Neural progenitor cell (in vitro differentiated cells): ENCODE measurements at regions not wholly inside any gene's neighbourhood (a gene's known extent, or its start where the extent isn't known, plus 50 kb on each side); places are given as distances from the start of the nearest gene placed in this dataset.

Experiments
- DNase-seq: peaks from one replicate; pipeline ENCODE4 v3.0.0-alpha.2; 2016; ENCODE audit warnings: low spot score
- H2AFZ ChIP-seq: fragments of 200-600 bp; sonication (generic); replicated peaks from 2 replicates; pipeline ENCODE4 v1.6.1; 2016; ENCODE audit warnings: antibody characterized with exemption
- H3F3A ChIP-seq: fragments of 200-600 bp; sonication (generic); 2 replicates; pipeline ENCODE4 v1.6.1; 2016; ENCODE audit warnings: antibody characterized with exemption, low read depth
- H3K27ac ChIP-seq: fragments of 200-600 bp; sonication (generic); 2 replicates; pipeline ENCODE4 v1.5.1; 2016; ENCODE audit warnings: mild to moderate bottlenecking
- H3K27me3 ChIP-seq: fragments of 200-600 bp; sonication (generic); 2 replicates; pipeline ENCODE4 v1.6.1; 2016; ENCODE audit warnings: mild to moderate bottlenecking, moderate library complexity
- H3K36me3 ChIP-seq: fragments of 200-600 bp; sonication (generic); 2 replicates; pipeline ENCODE4 v1.5.1; 2016
- H3K4me1 ChIP-seq: fragments of 200-600 bp; sonication (generic); 2 replicates; pipeline ENCODE4 v1.6.1; 2016; ENCODE audit warnings: mixed run types
- H3K4me2 ChIP-seq: fragments of 200-600 bp; sonication (generic); 2 replicates; pipeline ENCODE4 v1.6.1; 2016
- H3K4me3 ChIP-seq: fragments of 200-600 bp; sonication (generic); 2 replicates; pipeline ENCODE4 v1.5.1; 2016
- H3K79me2 ChIP-seq: fragments of 200-600 bp; sonication (generic); 2 replicates; pipeline ENCODE4 v1.6.1; 2016; ENCODE audit warnings: low read depth
- H3K9ac ChIP-seq: fragments of 200-600 bp; sonication (generic); 2 replicates; pipeline ENCODE4 v1.6.1; 2016
- H3K9me3 ChIP-seq: fragments of 200-600 bp; sonication (generic); 2 replicates; pipeline ENCODE4 v1.5.1; 2016; ENCODE audit warnings: low read depth
- H4K20me1 ChIP-seq: fragments of 200-600 bp; sonication (generic); 2 replicates; pipeline ENCODE4 v1.6.1; 2016; ENCODE audit warnings: low read depth
- H3K27ac Mint-ChIP-seq: 3 replicates; pipeline ENCODE4 v1.8.0; 2021; ENCODE audit warnings: mixed read lengths
- H3K27me3 Mint-ChIP-seq: 2 replicates; pipeline ENCODE4 v1.8.0; 2022; ENCODE audit warnings: low read depth, mild to moderate bottlenecking, inconsistent platforms, moderate library complexity, mixed read lengths; ENCODE audit not compliant: insufficient read depth
- H3K36me3 Mint-ChIP-seq: 3 replicates; pipeline ENCODE4 v1.8.0; 2021; ENCODE audit warnings: mixed read lengths
- H3K4me1 Mint-ChIP-seq: 3 replicates; pipeline ENCODE4 v1.8.0; 2021; ENCODE audit warnings: mixed read lengths
- H3K4me3 Mint-ChIP-seq: 3 replicates; pipeline ENCODE4 v1.8.0; 2021; ENCODE audit warnings: mild to moderate bottlenecking, moderate library complexity, mixed read lengths
- H3K9me3 Mint-ChIP-seq: 3 replicates; pipeline ENCODE4 v1.8.0; 2020; ENCODE audit warnings: mixed read lengths
- CTCF ChIP-seq: fragments of 200-600 bp; sonication (generic); IDR thresholded peaks from 2 replicates; pipeline ENCODE4 v1.5.1; 2017; ENCODE audit warnings: antibody characterized with exemption, mild to moderate bottlenecking
- EZH2 ChIP-seq: fragments of 200-600 bp; sonication (generic); IDR thresholded peaks from 2 replicates; pipeline ENCODE4 v1.6.1; 2017; ENCODE audit warnings: antibody characterized with exemption, mild to moderate bottlenecking, moderate library complexity
- EZH2phosphoT487 ChIP-seq: fragments of 200-600 bp; sonication (generic); IDR thresholded peaks from 2 replicates; pipeline ENCODE4 v1.6.1; 2017; ENCODE audit warnings: antibody characterized with exemption

- Histone ChIP-seq H3K79me2 (no peaks in the 10 kb centered on the region), H3F3A (no peaks in the 10 kb centered on the region), H4K20me1 (no peaks in the 10 kb centered on the region), H3K27ac (no peak overlapping the region), H3K9me3 (no peaks in the 10 kb centered on the region), H3K4me1 (no peaks in the 10 kb centered on the region), H3K9ac (no peak overlapping the region), H3K4me3 (no peak overlapping the region), H3K27me3 (no peaks in the 10 kb centered on the region), H2AFZ (no peak overlapping the region), H3K36me3 (no peaks in the 10 kb centered on the region), H3K4me2 (no peak overlapping the region)
- Mint-ChIP-seq H3K27me3 (peaks cover 4% of the 10 kb centered on the region), H3K27ac (no peak overlapping the region), H3K36me3 (no peaks in the 10 kb centered on the region), H3K4me1 (peaks cover 8% of the 10 kb centered on the region), H3K9me3 (peaks cover 12% of the 10 kb centered on the region), H3K4me3 (no peak overlapping the region)
- no peak for DNase-seq
- no peak for TF ChIP-seq EZH2
- TF ChIP-seq CTCF, result no peak
- TF ChIP-seq EZH2phosphoT487, result no peak
These were observed 325.2 kb downstream of the NR2F1-AS1 start for GRCh38 chr5:93255796-93256195.

GRCh38 chr5:93252165-93252564 is 328.9 kb downstream of the NR2F1-AS1 start:
- no peak overlapping the region for H3K27ac Mint-ChIP-seq
- no peaks in the 10 kb centered on the region for H4K20me1 ChIP-seq

GRCh38 chr5:93251347-93251746 is 329.7 kb downstream of the NR2F1-AS1 start:
- Mint-ChIP-seq H3K27me3 (no peaks in the 10 kb centered on the region), H3K4me3 (no peak overlapping the region), H3K27ac (no peak overlapping the region), H3K36me3 (no peaks in the 10 kb centered on the region), H3K4me1 (peaks cover 38% of the 10 kb centered on the region), H3K9me3 (no peaks in the 10 kb centered on the region)
- Histone ChIP-seq H3K27ac (no peak overlapping the region), H3F3A (peaks cover 3% of the 10 kb centered on the region), H3K4me2 (no peak overlapping the region), H3K4me1 (peaks cover 28% of the 10 kb centered on the region), H2AFZ (no peak overlapping the region), H3K4me3 (no peak overlapping the region), H4K20me1 (no peaks in the 10 kb centered on the region), H3K9me3 (no peaks in the 10 kb centered on the region), H3K36me3 (no peaks in the 10 kb centered on the region), H3K9ac (no peak overlapping the region), H3K27me3 (no peaks in the 10 kb centered on the region), H3K79me2 (no peaks in the 10 kb centered on the region)
- TF ChIP-seq EZH2 (no peak), EZH2phosphoT487 (no peak), CTCF (no peak)
- no peak for DNase-seq

More at GRCh38 chr5:93252165-93252564, 328.9 kb downstream of the NR2F1-AS1 start:
- TF ChIP-seq CTCF, result no peak
- no peak for TF ChIP-seq EZH2
- TF ChIP-seq EZH2phosphoT487, result no peak
- Mint-ChIP-seq H3K4me3 (no peak overlapping the region), H3K9me3 (no peaks in the 10 kb centered on the region), H3K36me3 (no peaks in the 10 kb centered on the region), H3K4me1 (peaks cover 30% of the 10 kb centered on the region), H3K27me3 (no peaks in the 10 kb centered on the region)
- Histone ChIP-seq H3K79me2 (no peaks in the 10 kb centered on the region), H3K27me3 (no peaks in the 10 kb centered on the region), H3K9me3 (no peaks in the 10 kb centered on the region), H3F3A (no peaks in the 10 kb centered on the region), H3K4me1 (peaks cover 20% of the 10 kb centered on the region), H3K9ac (no peak overlapping the region), H3K27ac (no peak overlapping the region), H3K4me2 (no peak overlapping the region), H3K4me3 (no peak overlapping the region), H3K36me3 (no peaks in the 10 kb centered on the region), H2AFZ (no peak overlapping the region)
- DNase-seq, result peak; percentile 10
